Right atrium auricular region (tissue), 2 donors: ENCODE measurements at regions not wholly inside any gene's neighbourhood (a gene's known extent, or its start where the extent isn't known, plus 50 kb on each side); places are given as distances from the start of the nearest gene placed in this dataset.
"Not testable (repeated sequence)": the region's sequence is repeated elsewhere in the genome, so short reads cannot be mapped to it uniquely, and the experiment has no call there.

Experiments used
- DNase-seq: peaks from one replicate; pipeline ENCODE4 v3.0.0-alpha.2; 2019; ENCODE audit warnings: low spot score
- H3K27ac ChIP-seq, 2 donors: fragments of 200-600 bp; sonication (generic); 1 replicate in 1 of 2; 2 replicates in 1 of 2; pipeline ENCODE4 v1.5.1; 2016 to 2019
- H3K27me3 ChIP-seq, 2 donors: fragments of 200-600 bp; sonication (generic); one replicate each; pipeline versions ENCODE4 v1.5.1 to v1.6.0; 2017 to 2019
- H3K36me3 ChIP-seq: fragments of 200-600 bp; sonication (generic); one replicate; pipeline ENCODE4 v1.5.1; 2016
- H3K4me1 ChIP-seq, 2 donors: fragments of 200-600 bp; sonication (generic); one replicate each; pipeline versions ENCODE4 v1.5.1 to v1.6.0; 2017 to 2019
- H3K4me3 ChIP-seq, 2 donors: fragments of 200-600 bp; sonication (generic); 1 replicate in 1 of 2; 2 replicates in 1 of 2; pipeline ENCODE4 v1.5.1; 2017 to 2019; ENCODE audit warnings: mild to moderate bottlenecking in 1 of 2, moderate library complexity in 1 of 2
- H3K9me3 ChIP-seq, 2 donors: fragments of 200-600 bp; sonication (generic); one replicate each; pipeline ENCODE4 v1.5.1; 2019
- TF ChIP-seq, protein P1 (sequence below), 2 donors: fragments of 200-600 bp; sonication (generic); IDR thresholded peaks; one replicate each; pipeline ENCODE4 v1.5.1; 2019; ENCODE audit warnings: antibody characterized with exemption in 2 of 2

DNA sequence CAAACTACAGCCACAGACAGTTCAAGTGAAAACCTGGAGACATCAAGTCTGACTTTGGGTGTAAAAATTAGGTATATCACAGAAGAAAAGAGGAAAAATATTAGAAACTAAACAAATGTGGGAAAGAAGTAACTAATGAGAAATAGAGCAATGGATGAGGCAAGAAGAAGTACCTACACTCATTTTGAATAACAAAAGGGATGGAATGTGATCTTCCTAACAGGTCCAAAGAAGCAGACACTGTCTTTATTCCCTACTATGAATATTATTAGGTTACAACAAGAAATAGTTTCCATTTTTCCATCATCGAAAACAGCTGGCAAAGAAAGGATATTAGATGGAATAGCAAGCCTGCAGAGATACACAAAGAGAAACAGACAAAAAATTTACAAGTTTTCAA is 486.3 kb upstream of the FSHR start:
- TF ChIP-seq, protein P1, sequence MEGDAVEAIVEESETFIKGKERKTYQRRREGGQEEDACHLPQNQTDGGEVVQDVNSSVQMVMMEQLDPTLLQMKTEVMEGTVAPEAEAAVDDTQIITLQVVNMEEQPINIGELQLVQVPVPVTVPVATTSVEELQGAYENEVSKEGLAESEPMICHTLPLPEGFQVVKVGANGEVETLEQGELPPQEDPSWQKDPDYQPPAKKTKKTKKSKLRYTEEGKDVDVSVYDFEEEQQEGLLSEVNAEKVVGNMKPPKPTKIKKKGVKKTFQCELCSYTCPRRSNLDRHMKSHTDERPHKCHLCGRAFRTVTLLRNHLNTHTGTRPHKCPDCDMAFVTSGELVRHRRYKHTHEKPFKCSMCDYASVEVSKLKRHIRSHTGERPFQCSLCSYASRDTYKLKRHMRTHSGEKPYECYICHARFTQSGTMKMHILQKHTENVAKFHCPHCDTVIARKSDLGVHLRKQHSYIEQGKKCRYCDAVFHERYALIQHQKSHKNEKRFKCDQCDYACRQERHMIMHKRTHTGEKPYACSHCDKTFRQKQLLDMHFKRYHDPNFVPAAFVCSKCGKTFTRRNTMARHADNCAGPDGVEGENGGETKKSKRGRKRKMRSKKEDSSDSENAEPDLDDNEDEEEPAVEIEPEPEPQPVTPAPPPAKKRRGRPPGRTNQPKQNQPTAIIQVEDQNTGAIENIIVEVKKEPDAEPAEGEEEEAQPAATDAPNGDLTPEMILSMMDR (IDR thresholded peaks at IDR 0.05) = no peak
- no peak for DNase-seq

DNA sequence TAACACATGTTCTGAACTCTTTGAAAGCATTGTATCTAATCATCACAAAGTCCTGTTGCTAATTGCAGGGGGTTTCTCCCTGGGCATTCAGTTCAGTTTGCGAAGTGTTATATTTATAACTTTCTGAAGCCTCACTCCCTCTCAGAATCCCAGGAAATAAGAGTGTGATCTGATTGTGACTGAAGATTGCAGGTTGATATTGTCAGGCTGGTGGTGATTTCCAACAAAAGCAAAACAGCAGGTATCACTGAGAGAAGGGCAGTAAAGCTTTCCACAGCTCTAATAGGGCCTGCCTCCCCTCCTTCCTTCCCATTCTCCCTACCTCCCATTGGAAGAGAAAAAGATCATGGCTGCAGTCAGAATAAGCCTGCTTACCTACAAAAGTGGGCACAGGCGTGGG is 466.7 kb upstream of the FSHR start:
- DNase-seq = no peak
- no peak overlapping the region for H3K4me3 ChIP-seq
- no peaks in the 10 kb centered on the region for H3K9me3 ChIP-seq
- TF ChIP-seq, protein P1 (IDR thresholded peaks at IDR 0.05) = no peak
- H3K27ac ChIP-seq = no peak overlapping the region
- H3K4me1 ChIP-seq = no peaks in the 10 kb centered on the region
- no peaks in the 10 kb centered on the region for H3K36me3 ChIP-seq
- H3K27me3 ChIP-seq = no peaks in the 10 kb centered on the region

More for the DNA sequence above, 486.3 kb upstream of the FSHR start:
- H3K9me3 ChIP-seq = no peaks in the 10 kb centered on the region
- no peaks in the 10 kb centered on the region for H3K36me3 ChIP-seq
- no peak overlapping the region for H3K4me3 ChIP-seq
- no peaks in the 10 kb centered on the region for H3K4me1 ChIP-seq
- no peak overlapping the region for H3K27ac ChIP-seq
- no peaks in the 10 kb centered on the region for H3K27me3 ChIP-seq

DNA sequence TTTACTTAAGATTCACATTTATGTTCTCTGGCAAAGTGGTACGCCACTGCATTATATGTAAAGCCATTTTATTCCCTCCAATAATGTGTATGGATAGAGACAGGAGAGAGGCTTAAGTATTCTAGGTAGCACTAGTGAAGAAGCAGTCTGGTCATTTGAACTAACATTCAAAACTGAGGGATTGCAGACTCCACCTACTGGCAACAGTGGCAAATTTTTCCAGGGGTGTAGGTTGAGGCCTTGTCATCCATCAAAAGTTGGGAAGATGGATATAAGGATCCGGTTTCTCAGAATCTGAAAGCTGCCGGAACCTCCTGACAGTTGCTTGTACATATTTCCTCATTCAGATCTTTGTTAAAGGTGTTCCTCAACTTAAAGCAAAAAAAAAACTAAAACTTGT is 465.5 kb upstream of the FSHR start:
- Histone ChIP-seq H3K27me3 (no peaks in the 10 kb centered on the region), H3K27ac (no peak overlapping the region), H3K4me3 (no peak overlapping the region), H3K9me3 (no peaks in the 10 kb centered on the region), H3K36me3 (no peaks in the 10 kb centered on the region), H3K4me1 (no peaks in the 10 kb centered on the region)
- DNase-seq = no peak
- TF ChIP-seq, protein P1 (IDR thresholded peaks at IDR 0.05) = peak in 1 of 2 donors; percentile 33

DNA sequence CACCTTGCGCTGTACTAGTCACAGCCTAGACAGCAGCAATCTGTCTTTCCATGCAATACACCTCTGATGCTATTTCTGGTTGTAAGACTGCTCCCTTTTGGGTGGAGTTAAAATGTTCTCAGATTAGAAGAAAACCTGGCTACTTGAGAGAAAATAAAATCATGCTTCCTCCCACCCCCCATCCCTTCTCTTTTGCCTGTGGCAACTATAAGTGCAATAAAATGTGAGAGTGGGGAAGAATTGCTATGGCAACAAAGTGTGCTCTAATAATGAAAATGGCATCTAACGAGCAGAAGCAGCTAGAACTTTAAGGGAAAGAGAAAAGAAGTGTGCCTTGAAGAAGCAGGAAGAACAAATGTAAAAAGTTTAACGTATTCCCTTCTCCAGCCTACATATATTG is 464.2 kb upstream of the FSHR start:
- H3K4me1 ChIP-seq = no peaks in the 10 kb centered on the region
- no peaks in the 10 kb centered on the region for H3K9me3 ChIP-seq
- TF ChIP-seq, protein P1 (IDR thresholded peaks at IDR 0.05) = no peak
- no peaks in the 10 kb centered on the region for H3K36me3 ChIP-seq
- no peak for DNase-seq
- H3K27ac ChIP-seq = no peak overlapping the region
- no peaks in the 10 kb centered on the region for H3K27me3 ChIP-seq
- H3K4me3 ChIP-seq = no peak overlapping the region

DNA sequence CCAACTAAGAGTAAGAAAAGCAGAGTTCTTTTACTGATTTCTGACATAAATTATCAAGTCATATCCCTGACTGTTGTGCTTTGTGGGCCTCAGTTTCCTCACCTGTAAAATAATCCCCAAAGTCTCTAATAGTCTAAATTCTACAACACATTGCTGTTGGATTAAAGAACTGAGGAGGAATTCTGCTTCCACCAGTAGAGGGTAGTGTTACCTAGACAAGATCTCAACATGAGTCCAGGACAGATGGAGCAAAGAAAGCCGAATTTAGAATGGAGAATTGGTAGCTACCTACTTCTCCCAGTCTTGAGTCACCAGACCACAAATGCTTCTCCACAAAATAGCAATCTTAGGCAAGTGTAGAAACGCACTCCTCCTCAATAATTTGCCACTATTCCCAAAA is 462.5 kb upstream of the FSHR start:
- DNase-seq = no peak
- Histone ChIP-seq H3K9me3 (no peaks in the 10 kb centered on the region), H3K27ac (no peak overlapping the region), H3K27me3 (no peaks in the 10 kb centered on the region), H3K36me3 (no peaks in the 10 kb centered on the region), H3K4me1 (no peaks in the 10 kb centered on the region), H3K4me3 (no peak overlapping the region)
- TF ChIP-seq, protein P1 (IDR thresholded peaks at IDR 0.05) = peak in 1 of 2 donors; percentile 59

DNA sequence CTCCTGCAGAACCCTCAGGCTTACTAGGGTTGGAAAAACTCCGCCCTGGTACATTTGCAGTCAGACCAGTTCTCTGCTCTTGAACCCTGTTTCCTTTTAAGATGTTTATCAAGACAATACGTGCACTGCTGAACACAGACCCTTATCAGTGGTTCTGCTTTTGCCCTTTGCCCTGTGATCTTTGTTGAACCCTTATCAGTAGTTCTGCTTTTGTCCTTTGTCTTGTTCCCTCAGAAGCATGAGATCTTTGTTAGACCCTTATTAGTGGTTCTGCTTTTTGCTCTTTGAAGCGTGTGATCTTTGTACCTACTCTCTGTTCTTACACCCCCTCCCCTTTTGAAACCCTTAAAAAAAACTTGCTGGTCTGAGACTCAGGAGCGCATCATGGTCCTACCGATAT is 457.5 kb upstream of the FSHR start:
- H3K9me3 ChIP-seq, H3K4me1 ChIP-seq, DNase-seq, H3K4me3 ChIP-seq, H3K27ac ChIP-seq, H3K36me3 ChIP-seq, H3K27me3 ChIP-seq: not testable (repeated sequence)
